Fibroblast of lung (primary cell): ENCODE measurements at regions not wholly inside any gene's neighbourhood (a gene's known extent, or its start where the extent isn't known, plus 50 kb on each side); places are given as distances from the start of the nearest gene placed in this dataset.

ENCODE experiments used
- CTCF ChIP-seq, 2 donors: IDR thresholded peaks in 1 of 2; conservative IDR thresholded peaks in 1 of 2; 1 replicate in 1 of 2; 2 replicates in 1 of 2; pipeline ENCODE4 v1.5.1; 2011 to 2012; ENCODE audit warnings: low read length in 2 of 2, control low read depth in 1 of 2, inconsistent platforms in 1 of 2, low read depth in 1 of 2, mild to moderate bottlenecking in 1 of 2
- EZH2 ChIP-seq: IDR thresholded peaks from 2 replicates; pipeline ENCODE4 v1.5.1; 2012; ENCODE audit warnings: low read length, control low read depth, mild to moderate bottlenecking; ENCODE audit errors: missing control alignments

- no peak for TF ChIP-seq CTCF (conservative IDR thresholded peaks at IDR 0.05 in 1 of 2, IDR thresholded peaks at IDR 0.05 in 1 of 2; ENCODE audit: low read depth in 1 of 2, low read length in 2 of 2)
- TF ChIP-seq EZH2: no peak
These were observed 79.4 kb upstream of the DNAJC10 start for GRCh38 chr2:182636699-182637098.
